ENCODE measurements at regions not wholly inside any gene's neighbourhood (a gene's known extent, or its start where the extent isn't known, plus 50 kb on each side); places are given as distances from the start of the nearest gene placed in this dataset.
"Not testable (repeated sequence)": the region's sequence is repeated elsewhere in the genome, so short reads cannot be mapped to it uniquely, and the experiment has no call there.

GRCh38 chr1:65581119-65581518 is 160.7 kb downstream of the LEPR start:
- no peak for DNase-seq (ENCODE audit: low spot score)

GRCh38 chr1:65584399-65584798 is 163.9 kb downstream of the LEPR start:
- DNase-seq (ENCODE audit: low spot score) = no peak

- no peak for DNase-seq (ENCODE audit: low spot score)
Observed at GRCh38 chr1:65590279-65590678, 169.8 kb downstream of the LEPR start.

- no peak for DNase-seq (ENCODE audit: low spot score)
Observed at GRCh38 chr1:65593516-65593915, 173.0 kb downstream of the LEPR start.

GRCh38 chr1:65595724-65596123 is 175.3 kb downstream of the LEPR start:
- DNase-seq (ENCODE audit: low spot score) = no peak

GRCh38 chr1:65596768-65597167 is 176.3 kb downstream of the LEPR start:
- no peak for DNase-seq (ENCODE audit: low spot score)

- DNase-seq (ENCODE audit: low spot score) = no peak
Observed at GRCh38 chr1:65605621-65606020, 185.2 kb downstream of the LEPR start.

- DNase-seq (ENCODE audit: low spot score) = no peak
Observed at GRCh38 chr1:65606426-65606825, 186.0 kb downstream of the LEPR start.

GRCh38 chr1:65613884-65614283 is 178.8 kb upstream of the PDE4B start:
- no peak for DNase-seq (ENCODE audit: low spot score)

- DNase-seq (ENCODE audit: low spot score) = no peak
Observed at GRCh38 chr1:65615859-65616258, 176.8 kb upstream of the PDE4B start.

- DNase-seq (ENCODE audit: low spot score) = not testable (repeated sequence)
Observed at GRCh38 chr1:65621721-65622120, 171.0 kb upstream of the PDE4B start.

GRCh38 chr1:65623895-65624294 is 168.8 kb upstream of the PDE4B start:
- DNase-seq (ENCODE audit: low spot score) = no peak

- no peak for DNase-seq (ENCODE audit: low spot score)
Observed at GRCh38 chr1:65625528-65625927, 167.2 kb upstream of the PDE4B start.

- DNase-seq (ENCODE audit: low spot score) = no peak
Observed at GRCh38 chr1:65626003-65626402, 166.7 kb upstream of the PDE4B start.

GRCh38 chr1:65629788-65630187 is 162.9 kb upstream of the PDE4B start:
- DNase-seq (ENCODE audit: low spot score) = no peak

- DNase-seq (ENCODE audit: low spot score) = no peak
Observed at GRCh38 chr1:65630855-65631254, 161.8 kb upstream of the PDE4B start.

GRCh38 chr1:65632235-65632634 is 160.5 kb upstream of the PDE4B start:
- DNase-seq (ENCODE audit: low spot score) = no peak

GRCh38 chr1:65640046-65640445 is 152.6 kb upstream of the PDE4B start:
- DNase-seq (ENCODE audit: low spot score) = no peak

- not testable (repeated sequence) for DNase-seq (ENCODE audit: low spot score)
Observed at GRCh38 chr1:65649185-65649584, 143.5 kb upstream of the PDE4B start.

GRCh38 chr1:65650682-65651081 is 142.0 kb upstream of the PDE4B start:
- DNase-seq (ENCODE audit: low spot score) = no peak

GRCh38 chr1:65654526-65654925 is 138.2 kb upstream of the PDE4B start:
- not testable (repeated sequence) for DNase-seq (ENCODE audit: low spot score)

- not testable (repeated sequence) for DNase-seq (ENCODE audit: low spot score)
Observed at GRCh38 chr1:65657609-65658008, 135.1 kb upstream of the PDE4B start.

GRCh38 chr1:65658122-65658521 is 134.6 kb upstream of the PDE4B start:
- DNase-seq (ENCODE audit: low spot score) = no peak

- DNase-seq (ENCODE audit: low spot score) = no peak
Observed at GRCh38 chr1:65668368-65668767, 124.3 kb upstream of the PDE4B start.
